Testis (tissue), 2 donors: ENCODE measurements at regions not wholly inside any gene's neighbourhood (a gene's known extent, or its start where the extent isn't known, plus 50 kb on each side); places are given as distances from the start of the nearest gene placed in this dataset.

Experiments used
- DNase-seq: peaks from one replicate; pipeline ENCODE4 v3.0.0-alpha.2; 2019
- H3K27ac ChIP-seq, 2 donors: fragments of 200-600 bp; sonication (generic); one replicate each; pipeline ENCODE4 v1.5.1; 2019
- H3K27me3 ChIP-seq: fragments of 200-600 bp; sonication (generic); one replicate; pipeline ENCODE4 v1.5.1; 2019
- H3K36me3 ChIP-seq: fragments of 200-600 bp; sonication (generic); one replicate; pipeline ENCODE4 v1.5.1; 2017; ENCODE audit warnings: low read depth; ENCODE audit errors: missing control alignments
- H3K4me1 ChIP-seq: fragments of 200-600 bp; sonication (generic); one replicate; pipeline ENCODE4 v1.5.1; 2019
- H3K4me3 ChIP-seq, 2 donors: fragments of 200-600 bp; sonication (generic); one replicate each; pipeline ENCODE4 v1.5.1; 2017 to 2019
- H3K9me3 ChIP-seq: fragments of 200-600 bp; sonication (generic); one replicate; pipeline ENCODE4 v1.5.1; 2017
- POLR2A ChIP-seq: fragments of 450-650 bp; IDR thresholded peaks from one replicate; pipeline ENCODE4 v1.6.1; 2017; ENCODE audit warnings: antibody characterized with exemption, mild to moderate bottlenecking, moderate library complexity
- WGBS, 2 donors: methylation state at CpG; one replicate each; pipeline ENCODE4 v1.1.5; 2018; 5-methylcytosine and 5-hydroxymethylcytosine counted together
- intact Hi-C: fragments of 100-400 bp; cut with DNase I; formaldehyde crosslinking; loops from one replicate; pipeline ENCODE4 v1.15.1; 2023; ENCODE audit warnings: low total_unique reads
- TF ChIP-seq, protein P1 (sequence below), 3 experiments: fragments of 450-650 bp in 2 of 3; fragments of 200-600 bp in 1 of 3; sonication (generic) in 1 of 3; IDR thresholded peaks; one replicate each; pipeline ENCODE4 v1.5.1; 2016 to 2019; ENCODE audit warnings: antibody characterized with exemption in 3 of 3, mild to moderate bottlenecking in 2 of 3, moderate library complexity in 1 of 3

DNA sequence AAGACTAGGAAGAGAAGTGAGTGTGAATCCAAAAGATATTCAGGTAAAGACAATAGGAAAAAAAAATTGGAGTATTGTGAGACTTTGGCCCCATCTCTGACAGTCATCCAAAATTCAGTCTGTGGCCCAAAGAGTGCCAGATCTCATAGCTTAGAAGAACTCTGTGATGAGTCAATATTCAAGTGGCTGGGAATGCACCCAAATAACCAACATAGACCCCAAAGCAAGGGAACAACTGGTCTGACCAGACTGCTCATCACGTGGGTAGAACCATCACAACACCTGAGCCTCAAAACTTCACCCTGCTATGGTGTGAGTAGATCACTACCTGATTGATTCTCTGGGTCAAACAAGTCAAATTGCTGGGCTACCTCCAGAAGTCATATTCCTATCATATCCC lies 51.1 kb upstream of the TRDN start:
- intact Hi-C loops, result no loop called here
- no peak overlapping the region for H3K4me3 ChIP-seq
- DNase-seq, result no peak
- no peak for TF ChIP-seq POLR2A
- TF ChIP-seq, protein P1, sequence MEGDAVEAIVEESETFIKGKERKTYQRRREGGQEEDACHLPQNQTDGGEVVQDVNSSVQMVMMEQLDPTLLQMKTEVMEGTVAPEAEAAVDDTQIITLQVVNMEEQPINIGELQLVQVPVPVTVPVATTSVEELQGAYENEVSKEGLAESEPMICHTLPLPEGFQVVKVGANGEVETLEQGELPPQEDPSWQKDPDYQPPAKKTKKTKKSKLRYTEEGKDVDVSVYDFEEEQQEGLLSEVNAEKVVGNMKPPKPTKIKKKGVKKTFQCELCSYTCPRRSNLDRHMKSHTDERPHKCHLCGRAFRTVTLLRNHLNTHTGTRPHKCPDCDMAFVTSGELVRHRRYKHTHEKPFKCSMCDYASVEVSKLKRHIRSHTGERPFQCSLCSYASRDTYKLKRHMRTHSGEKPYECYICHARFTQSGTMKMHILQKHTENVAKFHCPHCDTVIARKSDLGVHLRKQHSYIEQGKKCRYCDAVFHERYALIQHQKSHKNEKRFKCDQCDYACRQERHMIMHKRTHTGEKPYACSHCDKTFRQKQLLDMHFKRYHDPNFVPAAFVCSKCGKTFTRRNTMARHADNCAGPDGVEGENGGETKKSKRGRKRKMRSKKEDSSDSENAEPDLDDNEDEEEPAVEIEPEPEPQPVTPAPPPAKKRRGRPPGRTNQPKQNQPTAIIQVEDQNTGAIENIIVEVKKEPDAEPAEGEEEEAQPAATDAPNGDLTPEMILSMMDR (IDR thresholded peaks at IDR 0.05), result no peak
- H3K27ac ChIP-seq, result no peak overlapping the region
- H3K36me3 ChIP-seq, result no peaks in the 10 kb centered on the region
- no peaks in the 10 kb centered on the region for H3K27me3 ChIP-seq
- 80 to 88% methylated on average over 1 of the region's 1 CpG for WGBS, 2 donors
- H3K9me3 ChIP-seq, result no peaks in the 10 kb centered on the region
- H3K4me1 ChIP-seq, result no peaks in the 10 kb centered on the region
